PC-9 (cell line): ENCODE measurements at regions not wholly inside any gene's neighbourhood (a gene's known extent, or its start where the extent isn't known, plus 50 kb on each side); places are given as distances from the start of the nearest gene placed in this dataset.

Source experiments
- EZH2 ChIP-seq: fragments of 200-600 bp; sonication (generic); IDR thresholded peaks from 2 replicates; pipeline ENCODE4 v1.8.0; 2017; ENCODE audit warnings: antibody characterized with exemption, low read depth
- TF ChIP-seq, protein P1 (sequence below): fragments of 200-600 bp; sonication (generic); conservative IDR thresholded peaks from 2 replicates; pipeline ENCODE4 v1.6.1; 2017; ENCODE audit warnings: mixed run types, antibody characterized with exemption, mild to moderate bottlenecking, moderate library complexity

DNA sequence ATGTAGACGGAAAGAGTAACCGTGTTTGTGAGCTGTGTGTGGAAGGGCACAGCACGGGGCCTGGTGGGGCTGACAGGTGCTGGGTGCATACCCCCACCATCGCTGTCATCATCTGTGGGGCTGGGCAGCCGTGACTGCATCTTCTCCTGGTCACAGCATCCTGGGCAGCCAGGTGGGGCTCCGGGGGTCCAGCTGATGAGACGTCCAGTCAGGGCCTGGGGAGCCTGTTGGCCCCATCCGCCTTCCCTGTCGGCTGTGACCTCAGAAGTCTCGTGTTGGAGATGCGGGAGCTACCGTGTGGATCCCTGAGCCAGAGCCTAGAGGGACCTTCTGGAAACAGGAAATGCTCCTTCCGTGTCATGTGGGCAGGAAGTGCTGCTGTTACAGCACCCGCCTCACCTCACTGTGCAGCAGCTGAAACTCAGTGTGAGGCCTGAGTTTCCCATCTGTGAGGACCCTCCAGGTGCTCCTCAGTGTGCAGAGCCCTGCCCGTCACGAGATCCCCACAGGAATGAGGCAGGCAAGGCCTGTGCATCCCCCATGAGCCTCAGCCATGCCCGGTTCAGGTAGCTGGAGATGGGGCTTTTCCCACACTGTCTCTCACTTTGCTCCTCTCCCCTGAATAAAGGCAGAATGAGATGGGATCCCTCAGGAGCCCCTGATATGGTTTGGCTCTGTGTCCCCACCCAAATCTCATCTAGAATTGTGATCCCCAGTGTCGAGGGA, 108.7 kb downstream of the ERMARD start:
- TF ChIP-seq, protein P1, sequence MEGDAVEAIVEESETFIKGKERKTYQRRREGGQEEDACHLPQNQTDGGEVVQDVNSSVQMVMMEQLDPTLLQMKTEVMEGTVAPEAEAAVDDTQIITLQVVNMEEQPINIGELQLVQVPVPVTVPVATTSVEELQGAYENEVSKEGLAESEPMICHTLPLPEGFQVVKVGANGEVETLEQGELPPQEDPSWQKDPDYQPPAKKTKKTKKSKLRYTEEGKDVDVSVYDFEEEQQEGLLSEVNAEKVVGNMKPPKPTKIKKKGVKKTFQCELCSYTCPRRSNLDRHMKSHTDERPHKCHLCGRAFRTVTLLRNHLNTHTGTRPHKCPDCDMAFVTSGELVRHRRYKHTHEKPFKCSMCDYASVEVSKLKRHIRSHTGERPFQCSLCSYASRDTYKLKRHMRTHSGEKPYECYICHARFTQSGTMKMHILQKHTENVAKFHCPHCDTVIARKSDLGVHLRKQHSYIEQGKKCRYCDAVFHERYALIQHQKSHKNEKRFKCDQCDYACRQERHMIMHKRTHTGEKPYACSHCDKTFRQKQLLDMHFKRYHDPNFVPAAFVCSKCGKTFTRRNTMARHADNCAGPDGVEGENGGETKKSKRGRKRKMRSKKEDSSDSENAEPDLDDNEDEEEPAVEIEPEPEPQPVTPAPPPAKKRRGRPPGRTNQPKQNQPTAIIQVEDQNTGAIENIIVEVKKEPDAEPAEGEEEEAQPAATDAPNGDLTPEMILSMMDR = no peak
- TF ChIP-seq EZH2 = no peak
